Mammary epithelial cell (primary cell): ENCODE measurements at regions not wholly inside any gene's neighbourhood (a gene's known extent, or its start where the extent isn't known, plus 50 kb on each side); places are given as distances from the start of the nearest gene placed in this dataset.

ENCODE experiments used
- EZH2 ChIP-seq: IDR thresholded peaks from 2 replicates; pipeline ENCODE4 v1.6.1; 2012; ENCODE audit warnings: low read length, inconsistent platforms, borderline replicate concordance
- TF ChIP-seq, protein P1 (sequence below), 2 donors: IDR thresholded peaks in 1 of 2; conservative IDR thresholded peaks in 1 of 2; 2 replicates each; pipeline ENCODE4 v1.5.1; 2011 to 2012; ENCODE audit warnings: inconsistent platforms in 2 of 2, low read length in 2 of 2, mild to moderate bottlenecking in 2 of 2, control low read depth in 1 of 2, low read depth in 1 of 2; ENCODE audit not compliant: insufficient read depth in 1 of 2; ENCODE audit errors: extremely low read depth in 1 of 2

DNA sequence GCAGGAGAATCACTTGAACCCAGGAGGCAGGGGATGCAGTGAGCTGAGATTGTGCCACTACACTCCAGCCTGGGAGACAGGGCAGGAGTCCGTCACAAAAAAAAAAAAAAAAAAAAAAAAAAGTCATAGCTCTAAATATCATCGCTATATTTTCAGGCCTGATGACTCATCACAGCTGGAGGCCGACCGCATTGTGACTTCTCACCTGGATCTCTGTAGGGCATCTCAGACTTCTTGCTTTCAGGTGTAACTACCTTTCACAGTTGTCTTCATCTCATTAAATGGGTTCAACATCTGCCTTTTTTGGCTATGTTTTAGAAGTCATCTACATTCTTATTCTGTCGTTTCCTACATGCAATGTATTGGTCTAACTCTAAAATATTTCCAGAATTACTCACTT lies 353.1 kb upstream of the MON1B start:
- TF ChIP-seq, protein P1, sequence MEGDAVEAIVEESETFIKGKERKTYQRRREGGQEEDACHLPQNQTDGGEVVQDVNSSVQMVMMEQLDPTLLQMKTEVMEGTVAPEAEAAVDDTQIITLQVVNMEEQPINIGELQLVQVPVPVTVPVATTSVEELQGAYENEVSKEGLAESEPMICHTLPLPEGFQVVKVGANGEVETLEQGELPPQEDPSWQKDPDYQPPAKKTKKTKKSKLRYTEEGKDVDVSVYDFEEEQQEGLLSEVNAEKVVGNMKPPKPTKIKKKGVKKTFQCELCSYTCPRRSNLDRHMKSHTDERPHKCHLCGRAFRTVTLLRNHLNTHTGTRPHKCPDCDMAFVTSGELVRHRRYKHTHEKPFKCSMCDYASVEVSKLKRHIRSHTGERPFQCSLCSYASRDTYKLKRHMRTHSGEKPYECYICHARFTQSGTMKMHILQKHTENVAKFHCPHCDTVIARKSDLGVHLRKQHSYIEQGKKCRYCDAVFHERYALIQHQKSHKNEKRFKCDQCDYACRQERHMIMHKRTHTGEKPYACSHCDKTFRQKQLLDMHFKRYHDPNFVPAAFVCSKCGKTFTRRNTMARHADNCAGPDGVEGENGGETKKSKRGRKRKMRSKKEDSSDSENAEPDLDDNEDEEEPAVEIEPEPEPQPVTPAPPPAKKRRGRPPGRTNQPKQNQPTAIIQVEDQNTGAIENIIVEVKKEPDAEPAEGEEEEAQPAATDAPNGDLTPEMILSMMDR (conservative IDR thresholded peaks at IDR 0.05 in 1 of 2, IDR thresholded peaks at IDR 0.05 in 1 of 2; ENCODE audit: extremely low read depth in 1 of 2, insufficient read depth in 1 of 2, low read depth in 1 of 2, low read length in 2 of 2) = no peak
- no peak for TF ChIP-seq EZH2
